HEK293 (cell line): ENCODE measurements at regions not wholly inside any gene's neighbourhood (a gene's known extent, or its start where the extent isn't known, plus 50 kb on each side); places are given as distances from the start of the nearest gene placed in this dataset.

Experiments
- HOXA7 ChIP-seq: sonication (generic); formaldehyde crosslinking; IDR thresholded peaks from 2 replicates; pipeline ENCODE4 v1.8.1; 2022; ENCODE audit warnings: missing genetic modification reagents, borderline replicate concordance
- KLF1 ChIP-seq: fragments of 450-650 bp; formaldehyde crosslinking; IDR thresholded peaks from 2 replicates; pipeline ENCODE4 v1.5.1; 2016; ENCODE audit warnings: missing biosample characterization, missing genetic modification characterization
- KLF10 ChIP-seq: fragments of 450-650 bp; IDR thresholded peaks from 2 replicates; pipeline ENCODE4 v1.5.1; 2018; ENCODE audit warnings: missing biosample characterization, mild to moderate bottlenecking, missing genetic modification characterization
- ZFP41 ChIP-seq: fragments of 450-650 bp; formaldehyde crosslinking; IDR thresholded peaks from 2 replicates; pipeline ENCODE4 v1.5.1; 2016; ENCODE audit warnings: missing biosample characterization, missing genetic modification characterization, borderline replicate concordance
- ZNF302 ChIP-seq: fragments of 450-650 bp; formaldehyde crosslinking; IDR thresholded peaks from 2 replicates; pipeline ENCODE4 v1.5.1; 2016; ENCODE audit warnings: missing biosample characterization, missing genetic modification characterization, low read depth
- ZNF48 ChIP-seq: fragments of 450-650 bp; formaldehyde crosslinking; IDR thresholded peaks from 2 replicates; pipeline ENCODE4 v1.5.1; 2016; ENCODE audit warnings: missing biosample characterization, missing genetic modification characterization
- ZNF501 ChIP-seq: fragments of 450-650 bp; formaldehyde crosslinking; IDR thresholded peaks from 2 replicates; pipeline ENCODE4 v1.5.1; 2016; ENCODE audit warnings: missing biosample characterization, missing genetic modification characterization
- ZNF792 ChIP-seq: fragments of 450-650 bp; formaldehyde crosslinking; IDR thresholded peaks from 2 replicates; pipeline ENCODE4 v1.5.1; 2016; ENCODE audit warnings: missing biosample characterization, missing genetic modification characterization
- TF ChIP-seq, protein P1 (sequence below): fragments of 450-650 bp; formaldehyde crosslinking; IDR thresholded peaks from 2 replicates; pipeline ENCODE4 v1.5.1; 2016; ENCODE audit warnings: missing biosample characterization, missing genetic modification characterization
- TF ChIP-seq, protein P2 (sequence below): fragments of 450-650 bp; formaldehyde crosslinking; IDR thresholded peaks from 2 replicates; pipeline ENCODE4 v1.5.1; 2016; ENCODE audit warnings: missing biosample characterization, missing genetic modification characterization
- TF ChIP-seq, protein P3 (sequence below): fragments of 450-650 bp; formaldehyde crosslinking; IDR thresholded peaks from 2 replicates; pipeline ENCODE4 v1.5.1; 2017; ENCODE audit warnings: missing biosample characterization, missing genetic modification characterization
- TF ChIP-seq, protein P4 (sequence below): fragments of 450-650 bp; formaldehyde crosslinking; IDR thresholded peaks from 2 replicates; pipeline ENCODE4 v1.5.1; 2016; ENCODE audit warnings: missing biosample characterization, missing genetic modification characterization, borderline replicate concordance
- TF ChIP-seq, protein P5 (sequence below): fragments of 450-650 bp; formaldehyde crosslinking; IDR thresholded peaks from 2 replicates; pipeline ENCODE4 v1.5.1; 2016; ENCODE audit warnings: missing biosample characterization, missing genetic modification characterization

DNA sequence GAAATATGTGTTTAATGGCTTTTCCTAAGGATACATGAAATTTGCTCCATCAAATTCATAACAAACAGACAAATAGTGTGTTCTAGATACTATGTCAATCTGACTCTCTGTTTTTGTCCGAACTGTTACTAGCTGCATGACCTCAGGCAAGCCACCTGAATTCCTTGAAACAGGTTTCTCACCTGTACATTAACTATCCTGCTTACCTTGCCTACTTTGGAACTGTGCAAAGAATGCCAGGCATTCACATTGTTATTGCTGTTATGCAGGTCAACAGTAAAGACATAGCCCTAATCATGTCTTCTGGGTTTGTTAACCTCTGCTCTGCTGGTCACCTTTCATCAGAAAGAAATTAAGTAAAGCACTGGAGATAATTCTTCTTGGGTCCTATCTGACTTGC lies 1283.9 kb upstream of the CELF2 start:
- TF ChIP-seq, protein P1, sequence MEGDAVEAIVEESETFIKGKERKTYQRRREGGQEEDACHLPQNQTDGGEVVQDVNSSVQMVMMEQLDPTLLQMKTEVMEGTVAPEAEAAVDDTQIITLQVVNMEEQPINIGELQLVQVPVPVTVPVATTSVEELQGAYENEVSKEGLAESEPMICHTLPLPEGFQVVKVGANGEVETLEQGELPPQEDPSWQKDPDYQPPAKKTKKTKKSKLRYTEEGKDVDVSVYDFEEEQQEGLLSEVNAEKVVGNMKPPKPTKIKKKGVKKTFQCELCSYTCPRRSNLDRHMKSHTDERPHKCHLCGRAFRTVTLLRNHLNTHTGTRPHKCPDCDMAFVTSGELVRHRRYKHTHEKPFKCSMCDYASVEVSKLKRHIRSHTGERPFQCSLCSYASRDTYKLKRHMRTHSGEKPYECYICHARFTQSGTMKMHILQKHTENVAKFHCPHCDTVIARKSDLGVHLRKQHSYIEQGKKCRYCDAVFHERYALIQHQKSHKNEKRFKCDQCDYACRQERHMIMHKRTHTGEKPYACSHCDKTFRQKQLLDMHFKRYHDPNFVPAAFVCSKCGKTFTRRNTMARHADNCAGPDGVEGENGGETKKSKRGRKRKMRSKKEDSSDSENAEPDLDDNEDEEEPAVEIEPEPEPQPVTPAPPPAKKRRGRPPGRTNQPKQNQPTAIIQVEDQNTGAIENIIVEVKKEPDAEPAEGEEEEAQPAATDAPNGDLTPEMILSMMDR: no peak
- no peak for TF ChIP-seq ZNF302 (tag by site-specific recombination)
- TF ChIP-seq ZNF48: no peak
- no peak for TF ChIP-seq ZFP41 (tag by site-specific recombination)
- TF ChIP-seq, protein P2, sequence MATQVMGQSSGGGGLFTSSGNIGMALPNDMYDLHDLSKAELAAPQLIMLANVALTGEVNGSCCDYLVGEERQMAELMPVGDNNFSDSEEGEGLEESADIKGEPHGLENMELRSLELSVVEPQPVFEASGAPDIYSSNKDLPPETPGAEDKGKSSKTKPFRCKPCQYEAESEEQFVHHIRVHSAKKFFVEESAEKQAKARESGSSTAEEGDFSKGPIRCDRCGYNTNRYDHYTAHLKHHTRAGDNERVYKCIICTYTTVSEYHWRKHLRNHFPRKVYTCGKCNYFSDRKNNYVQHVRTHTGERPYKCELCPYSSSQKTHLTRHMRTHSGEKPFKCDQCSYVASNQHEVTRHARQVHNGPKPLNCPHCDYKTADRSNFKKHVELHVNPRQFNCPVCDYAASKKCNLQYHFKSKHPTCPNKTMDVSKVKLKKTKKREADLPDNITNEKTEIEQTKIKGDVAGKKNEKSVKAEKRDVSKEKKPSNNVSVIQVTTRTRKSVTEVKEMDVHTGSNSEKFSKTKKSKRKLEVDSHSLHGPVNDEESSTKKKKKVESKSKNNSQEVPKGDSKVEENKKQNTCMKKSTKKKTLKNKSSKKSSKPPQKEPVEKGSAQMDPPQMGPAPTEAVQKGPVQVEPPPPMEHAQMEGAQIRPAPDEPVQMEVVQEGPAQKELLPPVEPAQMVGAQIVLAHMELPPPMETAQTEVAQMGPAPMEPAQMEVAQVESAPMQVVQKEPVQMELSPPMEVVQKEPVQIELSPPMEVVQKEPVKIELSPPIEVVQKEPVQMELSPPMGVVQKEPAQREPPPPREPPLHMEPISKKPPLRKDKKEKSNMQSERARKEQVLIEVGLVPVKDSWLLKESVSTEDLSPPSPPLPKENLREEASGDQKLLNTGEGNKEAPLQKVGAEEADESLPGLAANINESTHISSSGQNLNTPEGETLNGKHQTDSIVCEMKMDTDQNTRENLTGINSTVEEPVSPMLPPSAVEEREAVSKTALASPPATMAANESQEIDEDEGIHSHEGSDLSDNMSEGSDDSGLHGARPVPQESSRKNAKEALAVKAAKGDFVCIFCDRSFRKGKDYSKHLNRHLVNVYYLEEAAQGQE (tag by site-specific recombination): no peak
- TF ChIP-seq, protein P3, sequence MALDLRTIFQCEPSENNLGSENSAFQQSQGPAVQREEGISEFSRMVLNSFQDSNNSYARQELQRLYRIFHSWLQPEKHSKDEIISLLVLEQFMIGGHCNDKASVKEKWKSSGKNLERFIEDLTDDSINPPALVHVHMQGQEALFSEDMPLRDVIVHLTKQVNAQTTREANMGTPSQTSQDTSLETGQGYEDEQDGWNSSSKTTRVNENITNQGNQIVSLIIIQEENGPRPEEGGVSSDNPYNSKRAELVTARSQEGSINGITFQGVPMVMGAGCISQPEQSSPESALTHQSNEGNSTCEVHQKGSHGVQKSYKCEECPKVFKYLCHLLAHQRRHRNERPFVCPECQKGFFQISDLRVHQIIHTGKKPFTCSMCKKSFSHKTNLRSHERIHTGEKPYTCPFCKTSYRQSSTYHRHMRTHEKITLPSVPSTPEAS (tag by site-specific recombination): no peak
- TF ChIP-seq ZNF501 (tag by site-specific recombination): no peak
- TF ChIP-seq HOXA7 (CRISPR knock-in tag): no peak
- no peak for TF ChIP-seq KLF1 (tag by site-specific recombination)
- no peak for TF ChIP-seq KLF10 (tag by site-specific recombination)
- TF ChIP-seq, protein P4, sequence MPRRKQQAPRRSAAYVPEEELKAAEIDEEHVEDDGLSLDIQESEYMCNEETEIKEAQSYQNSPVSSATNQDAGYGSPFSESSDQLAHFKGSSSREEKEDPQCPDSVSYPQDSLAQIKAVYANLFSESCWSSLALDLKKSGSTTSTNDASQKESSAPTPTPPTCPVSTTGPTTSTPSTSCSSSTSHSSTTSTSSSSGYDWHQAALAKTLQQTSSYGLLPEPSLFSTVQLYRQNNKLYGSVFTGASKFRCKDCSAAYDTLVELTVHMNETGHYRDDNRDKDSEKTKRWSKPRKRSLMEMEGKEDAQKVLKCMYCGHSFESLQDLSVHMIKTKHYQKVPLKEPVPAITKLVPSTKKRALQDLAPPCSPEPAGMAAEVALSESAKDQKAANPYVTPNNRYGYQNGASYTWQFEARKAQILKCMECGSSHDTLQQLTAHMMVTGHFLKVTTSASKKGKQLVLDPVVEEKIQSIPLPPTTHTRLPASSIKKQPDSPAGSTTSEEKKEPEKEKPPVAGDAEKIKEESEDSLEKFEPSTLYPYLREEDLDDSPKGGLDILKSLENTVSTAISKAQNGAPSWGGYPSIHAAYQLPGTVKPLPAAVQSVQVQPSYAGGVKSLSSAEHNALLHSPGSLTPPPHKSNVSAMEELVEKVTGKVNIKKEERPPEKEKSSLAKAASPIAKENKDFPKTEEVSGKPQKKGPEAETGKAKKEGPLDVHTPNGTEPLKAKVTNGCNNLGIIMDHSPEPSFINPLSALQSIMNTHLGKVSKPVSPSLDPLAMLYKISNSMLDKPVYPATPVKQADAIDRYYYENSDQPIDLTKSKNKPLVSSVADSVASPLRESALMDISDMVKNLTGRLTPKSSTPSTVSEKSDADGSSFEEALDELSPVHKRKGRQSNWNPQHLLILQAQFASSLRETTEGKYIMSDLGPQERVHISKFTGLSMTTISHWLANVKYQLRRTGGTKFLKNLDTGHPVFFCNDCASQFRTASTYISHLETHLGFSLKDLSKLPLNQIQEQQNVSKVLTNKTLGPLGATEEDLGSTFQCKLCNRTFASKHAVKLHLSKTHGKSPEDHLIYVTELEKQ (tag by site-specific recombination): no peak
- TF ChIP-seq, protein P5, sequence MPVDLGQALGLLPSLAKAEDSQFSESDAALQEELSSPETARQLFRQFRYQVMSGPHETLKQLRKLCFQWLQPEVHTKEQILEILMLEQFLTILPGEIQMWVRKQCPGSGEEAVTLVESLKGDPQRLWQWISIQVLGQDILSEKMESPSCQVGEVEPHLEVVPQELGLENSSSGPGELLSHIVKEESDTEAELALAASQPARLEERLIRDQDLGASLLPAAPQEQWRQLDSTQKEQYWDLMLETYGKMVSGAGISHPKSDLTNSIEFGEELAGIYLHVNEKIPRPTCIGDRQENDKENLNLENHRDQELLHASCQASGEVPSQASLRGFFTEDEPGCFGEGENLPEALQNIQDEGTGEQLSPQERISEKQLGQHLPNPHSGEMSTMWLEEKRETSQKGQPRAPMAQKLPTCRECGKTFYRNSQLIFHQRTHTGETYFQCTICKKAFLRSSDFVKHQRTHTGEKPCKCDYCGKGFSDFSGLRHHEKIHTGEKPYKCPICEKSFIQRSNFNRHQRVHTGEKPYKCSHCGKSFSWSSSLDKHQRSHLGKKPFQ: no peak
- TF ChIP-seq ZNF792 (tag by site-specific recombination): no peak
